ENCODE measurements at regions not wholly inside any gene's neighbourhood (a gene's known extent, or its start where the extent isn't known, plus 50 kb on each side); places are given as distances from the start of the nearest gene placed in this dataset.

- DNase-seq, result peak; percentile 84
Observed at GRCh38 chr6:163667372-163668060, 253.0 kb downstream of the QKI start.

GRCh38 chr6:163665464-163665863, 250.9 kb downstream of the QKI start:
- no peak for DNase-seq

- no peak for DNase-seq
Observed at GRCh38 chr6:163663575-163663974, 249.1 kb downstream of the QKI start.

- DNase-seq, result no peak
Observed at GRCh38 chr6:163662604-163663225, 248.2 kb downstream of the QKI start.

- no peak for DNase-seq
Observed at GRCh38 chr6:163661272-163661671, 246.8 kb downstream of the QKI start.

- DNase-seq, result no peak
Observed at GRCh38 chr6:163659803-163660202, 245.3 kb downstream of the QKI start.

- no peak for DNase-seq
Observed at GRCh38 chr6:163655217-163656121, 241.0 kb downstream of the QKI start.

GRCh38 chr6:163651915-163652668, 237.6 kb downstream of the QKI start:
- peak; percentile 54 for DNase-seq

- no peak for DNase-seq
Observed at GRCh38 chr6:163651426-163651825, 236.9 kb downstream of the QKI start.

GRCh38 chr6:163648868-163649267, 234.3 kb downstream of the QKI start:
- no peak for DNase-seq

- DNase-seq, result no peak
Observed at GRCh38 chr6:163647624-163648023, 233.1 kb downstream of the QKI start.

GRCh38 chr6:163646866-163647265, 232.3 kb downstream of the QKI start:
- DNase-seq, result no peak

GRCh38 chr6:163646133-163646532, 231.6 kb downstream of the QKI start:
- DNase-seq, result no peak

GRCh38 chr6:163645560-163645959, 231.0 kb downstream of the QKI start:
- DNase-seq, result no peak

GRCh38 chr6:163643866-163644265, 229.3 kb downstream of the QKI start:
- DNase-seq, result no peak

- no peak for DNase-seq
Observed at GRCh38 chr6:163641706-163642105, 227.2 kb downstream of the QKI start.

GRCh38 chr6:163640641-163641040, 226.1 kb downstream of the QKI start:
- DNase-seq, result no peak

- no peak for DNase-seq
Observed at GRCh38 chr6:163637524-163637923, 223.0 kb downstream of the QKI start.

GRCh38 chr6:163635731-163636364, 221.3 kb downstream of the QKI start:
- no peak for DNase-seq

- no peak for DNase-seq
Observed at GRCh38 chr6:163635315-163635714, 220.8 kb downstream of the QKI start.

GRCh38 chr6:163634211-163635171, 220.0 kb downstream of the QKI start:
- no peak for DNase-seq
